ENCODE measurements at regions not wholly inside any gene's neighbourhood (a gene's known extent, or its start where the extent isn't known, plus 50 kb on each side); places are given as distances from the start of the nearest gene placed in this dataset.

- Histone ChIP-seq H4K5ac (ENCODE audit: insufficient read length, low read depth, low read length) (no peak overlapping the region), H3K14ac (ENCODE audit: insufficient read length) (no peak overlapping the region), H3K4ac (replicated peaks; ENCODE audit: insufficient read length, low read depth, low read length) (no peak overlapping the region), H2AK5ac (ENCODE audit: low read depth, low read length) (no peak overlapping the region), H3K79me2 (ENCODE audit: control insufficient read depth in 1 of 2, insufficient read depth in 2 of 2, low read length in 2 of 2) (no peaks in the 10 kb centered on the region), H3K4me1 (replicated peaks in 1 of 4; ENCODE audit: control insufficient read depth in 3 of 4, insufficient read depth in 4 of 4, low read length in 3 of 4) (no peaks in the 10 kb centered on the region), H2BK15ac (ENCODE audit: low read length) (no peak overlapping the region), H2BK12ac (ENCODE audit: low read depth, low read length) (no peak overlapping the region), H3K27me3 (replicated peaks in 1 of 4; ENCODE audit: control insufficient read depth in 3 of 4, extremely low read depth in 1 of 4, insufficient read depth in 3 of 4, low read length in 3 of 4) (no peaks in the 10 kb centered on the region), H3K18ac (ENCODE audit: extremely low read depth, low read length) (no peak overlapping the region), H4K91ac (replicated peaks; ENCODE audit: insufficient read length, low read length) (no peak overlapping the region), H3K4me3 (ENCODE audit: extremely low read depth in 1 of 4, insufficient read depth in 2 of 4, low read depth in 3 of 4, low read length in 4 of 4) (no peak overlapping the region), H3K23me2 (ENCODE audit: low read depth, low read length) (no peaks in the 10 kb centered on the region), H3K23ac (ENCODE audit: insufficient read length) (no peak overlapping the region), H3K56ac (replicated peaks; ENCODE audit: insufficient read length, low read depth, low read length) (no peak overlapping the region), H2BK20ac (ENCODE audit: low read length) (no peak overlapping the region), H3K27ac (ENCODE audit: low read depth, low read length) (no peak overlapping the region), H2BK5ac (ENCODE audit: low read depth, low read length) (no peak overlapping the region), H3K36me3 (ENCODE audit: control insufficient read depth in 2 of 4, insufficient read depth in 4 of 4, low read length in 3 of 4) (no peaks in the 10 kb centered on the region), H4K8ac (ENCODE audit: extremely low read depth, insufficient read depth, low read length) (no peak overlapping the region), H3K79me1 (ENCODE audit: low read depth, low read length) (no peaks in the 10 kb centered on the region), H3K4me2 (ENCODE audit: insufficient read depth in 1 of 2, low read depth in 2 of 2, low read length in 2 of 2) (no peak overlapping the region), H3K9me3 (ENCODE audit: insufficient read depth in 2 of 2, low read depth in 1 of 2, low read length in 1 of 2) (no peaks in the 10 kb centered on the region), H2BK120ac (replicated peaks; ENCODE audit: low read depth, low read length) (no peak overlapping the region), H2AFZ (ENCODE audit: low read length) (no peak overlapping the region), H3K9ac (replicated peaks in 1 of 4; ENCODE audit: extremely low read depth in 1 of 4, low read depth in 3 of 4, low read length in 3 of 4) (no peak overlapping the region), H4K20me1 (replicated peaks in 1 of 2; ENCODE audit: control insufficient read depth in 1 of 2, insufficient read depth in 2 of 2, low read length in 2 of 2) (no peaks in the 10 kb centered on the region)
- DNase-seq (ENCODE audit: low read depth in 1 of 2, low spot score in 2 of 2) (no peak), FAIRE-seq (no peak)
- POLR2A ChIA-PET (ENCODE audit: partially characterized antibody) = no interaction called here
- TF ChIP-seq YY1 (IDR thresholded peaks at IDR 0.05; ENCODE audit: low read depth, low read length) (no peak), CREB1 (IDR thresholded peaks at IDR 0.05) (no peak), SIN3A (conservative IDR thresholded peaks at IDR 0.05 in 1 of 2, IDR thresholded peaks at IDR 0.05 in 1 of 2; ENCODE audit: low read depth in 1 of 2, low read length in 2 of 2) (no peak), RXRA (IDR thresholded peaks at IDR 0.05; ENCODE audit: insufficient read depth, low read depth, low read length) (no peak), EP300 (IDR thresholded peaks at IDR 0.05; ENCODE audit: borderline replicate concordance in 1 of 2, low read depth in 2 of 2, low read length in 2 of 2) (no peak), SIRT6 (IDR thresholded peaks at IDR 0.05; ENCODE audit: low read length) (no peak), JUND (IDR thresholded peaks at IDR 0.05; ENCODE audit: low read length) (no peak), EGR1 (IDR thresholded peaks at IDR 0.05; ENCODE audit: borderline replicate concordance, low read depth, low read length) (no peak), CBX5 (IDR thresholded peaks at IDR 0.05; ENCODE audit: low read depth, low read length) (no peak), SP4 (IDR thresholded peaks at IDR 0.05; ENCODE audit: low read length) (no peak), GABPA (IDR thresholded peaks at IDR 0.05; ENCODE audit: borderline replicate concordance, insufficient read depth, low read length) (no peak)
- CTCF ChIA-PET (ENCODE audit: partially characterized antibody) = no interaction called here
- 87% methylated on average over 7 of the region's 7 CpGs; no CpG with 5 or more reads in 1 of the 2 experiments for WGBS, 2 experiments (ENCODE audit: extremely low coverage in 1 of 2, insufficient coverage in 1 of 2, insufficient read length in 1 of 2, insufficient replicate concordance in 2 of 2, low coverage in 1 of 2, low lambda C conversion rate in 2 of 2, missing lambda C conversion rate in 1 of 2)
Observed at GRCh38 chr17:13705221-13705620, 103.5 kb upstream of the HS3ST3A1 start.

Measured in H1 (cell line).